SKM-1 treated with dmso at 0.1 percent for 144 hours (cell line): ENCODE measurements at regions not wholly inside any gene's neighbourhood (a gene's known extent, or its start where the extent isn't known, plus 50 kb on each side); places are given as distances from the start of the nearest gene placed in this dataset.
A peak's percentile ranks its signal among the peaks of the same experiment; 100 is the strongest.
"Not testable (repeated sequence)": the region's sequence is repeated elsewhere in the genome, so short reads cannot be mapped to it uniquely, and the experiment has no call there.

Source experiments
- DNase-seq: peaks from one replicate; lab custom pipeline; 2025; ENCODE audit not compliant: unreplicated experiment; lab: John Stamatoyannopoulos, UW

DNA sequence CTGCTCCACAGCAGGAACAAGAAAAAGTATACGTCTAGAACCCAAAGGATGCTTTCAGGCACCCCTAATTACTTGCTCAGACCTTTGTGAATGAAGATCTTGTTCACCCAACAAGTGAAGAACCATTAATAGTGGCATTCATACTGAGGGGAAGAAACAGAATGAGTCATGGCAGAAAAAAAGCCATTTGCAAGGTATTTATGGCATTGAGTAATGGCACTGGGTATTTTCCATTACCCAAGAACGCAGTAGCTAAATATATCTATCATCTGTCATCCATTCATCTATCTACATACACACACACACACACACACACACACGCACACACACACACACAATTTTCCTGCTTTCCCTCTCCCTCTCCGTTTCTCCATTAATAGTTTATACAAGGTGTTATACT is 56.4 kb upstream of the XIRP2 start:
- DNase-seq: no peak

- no peak for DNase-seq
Measured at GRCh38 chr2:166825914-166826313, 62.4 kb upstream of the XIRP2 start.

- no peak for DNase-seq
Measured at GRCh38 chr2:166814335-166814734, 73.9 kb upstream of the XIRP2 start.

- no peak for DNase-seq
Measured at GRCh38 chr2:166812166-166812891, 76.0 kb upstream of the XIRP2 start.

- no peak for DNase-seq
Measured at GRCh38 chr2:166805753-166806152, 82.5 kb upstream of the XIRP2 start.

DNA sequence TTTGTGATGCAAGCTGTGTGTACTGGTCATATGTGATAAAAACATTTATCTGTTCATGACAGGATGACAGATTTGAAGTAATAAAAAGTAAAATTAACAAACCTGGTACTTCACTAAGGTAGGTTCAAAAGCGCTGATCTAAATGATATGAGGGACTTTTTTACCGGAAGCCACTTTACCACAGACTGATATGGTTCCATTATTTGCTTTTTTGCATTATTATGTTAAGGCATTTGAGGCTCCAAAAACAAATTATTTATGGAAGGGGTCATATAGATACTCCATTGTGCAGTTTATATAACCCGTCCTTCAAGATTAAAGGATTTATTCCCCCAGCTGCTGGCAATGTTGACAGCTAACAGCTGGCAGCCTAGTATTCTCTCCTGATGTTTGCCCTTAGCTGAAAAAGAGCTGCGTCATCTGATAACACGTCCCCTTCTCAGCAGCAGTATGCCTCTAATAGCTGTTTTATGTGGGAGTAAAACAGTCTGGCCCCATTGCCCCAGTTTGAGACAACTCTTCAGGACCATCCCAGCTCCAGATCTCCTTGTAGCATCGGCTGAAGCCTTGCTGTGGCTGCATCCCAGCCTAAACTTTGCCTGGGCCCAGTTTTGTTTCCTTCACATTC is 84.8 kb upstream of the XIRP2 start:
- no peak for DNase-seq

GRCh38 chr2:166802475-166802874 is 85.8 kb upstream of the XIRP2 start:
- DNase-seq: no peak

DNA sequence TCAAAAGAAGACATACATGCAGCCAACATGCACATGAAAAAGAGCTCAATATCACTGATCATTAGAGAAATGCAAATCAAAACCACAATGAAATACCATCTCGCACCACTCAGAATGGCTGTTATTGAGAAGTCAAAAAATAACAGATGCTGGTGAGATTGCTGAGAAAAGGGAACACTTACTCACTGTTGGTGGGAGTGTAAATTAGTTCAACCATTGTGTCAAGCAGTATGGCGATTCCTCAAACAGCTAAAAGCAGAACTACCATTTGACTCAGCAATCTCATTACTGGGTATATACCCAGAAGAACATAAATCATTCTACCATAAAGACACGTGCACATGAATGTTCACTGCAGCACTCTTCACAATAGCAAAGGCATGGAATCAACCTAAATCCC is 95.5 kb upstream of the XIRP2 start:
- DNase-seq: peak; percentile 46

- DNase-seq: no peak
Measured at GRCh38 chr2:166786707-166787106, 101.6 kb upstream of the XIRP2 start.

GRCh38 chr2:166784296-166784946 is 103.9 kb upstream of the XIRP2 start:
- DNase-seq: no peak

- no peak for DNase-seq
Measured at GRCh38 chr2:166775176-166775575, 113.1 kb upstream of the XIRP2 start.

- no peak for DNase-seq
Measured at GRCh38 chr2:166773308-166773949, 114.9 kb upstream of the XIRP2 start.

DNA sequence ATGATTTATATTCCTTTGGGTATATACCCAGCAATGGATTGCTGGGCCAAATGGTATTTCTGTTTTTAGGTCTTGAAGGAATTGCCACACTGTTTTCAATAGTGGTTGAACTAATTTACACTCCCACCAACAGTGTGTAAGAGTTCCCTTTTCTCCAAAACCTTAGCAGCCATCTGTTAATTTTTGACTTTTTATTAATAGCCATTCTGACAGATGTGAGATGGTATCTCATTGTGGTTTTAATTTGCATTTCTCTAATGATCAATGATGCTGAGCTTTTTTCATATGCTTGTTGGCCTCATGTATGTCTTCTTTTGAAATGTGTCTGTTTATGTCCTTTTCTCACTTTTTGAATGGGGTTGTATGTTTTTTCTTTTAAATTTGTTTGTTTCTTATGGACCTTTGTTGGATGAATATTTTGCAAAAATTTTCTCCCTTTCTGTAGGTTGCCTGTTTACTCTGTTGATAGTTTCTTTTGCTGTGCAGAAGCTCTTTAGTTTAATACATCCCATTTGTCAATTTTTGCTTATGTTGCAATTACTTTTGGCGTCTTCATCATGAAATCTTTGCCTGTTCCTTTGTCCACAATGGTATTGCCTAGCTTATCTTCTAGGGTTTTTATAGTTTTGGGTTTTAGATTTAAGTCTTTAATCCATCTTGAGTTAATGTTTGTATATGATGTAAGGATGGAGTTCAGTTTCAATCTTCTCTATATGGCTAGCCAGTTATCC is 119.7 kb upstream of the XIRP2 start:
- DNase-seq: no peak

GRCh38 chr2:166766769-166767322 is 121.4 kb upstream of the XIRP2 start:
- DNase-seq: not testable (repeated sequence)

- no peak for DNase-seq
Measured at GRCh38 chr2:166766220-166766619, 122.1 kb upstream of the XIRP2 start.

GRCh38 chr2:166765141-166765540 is 123.1 kb upstream of the XIRP2 start:
- no peak for DNase-seq

- no peak for DNase-seq
Measured at GRCh38 chr2:166764702-166765101, 123.6 kb upstream of the XIRP2 start.

GRCh38 chr2:166764216-166764615 is 124.1 kb upstream of the XIRP2 start:
- DNase-seq: no peak

- no peak for DNase-seq
Measured at GRCh38 chr2:166762746-166763145, 125.5 kb upstream of the XIRP2 start.

DNA sequence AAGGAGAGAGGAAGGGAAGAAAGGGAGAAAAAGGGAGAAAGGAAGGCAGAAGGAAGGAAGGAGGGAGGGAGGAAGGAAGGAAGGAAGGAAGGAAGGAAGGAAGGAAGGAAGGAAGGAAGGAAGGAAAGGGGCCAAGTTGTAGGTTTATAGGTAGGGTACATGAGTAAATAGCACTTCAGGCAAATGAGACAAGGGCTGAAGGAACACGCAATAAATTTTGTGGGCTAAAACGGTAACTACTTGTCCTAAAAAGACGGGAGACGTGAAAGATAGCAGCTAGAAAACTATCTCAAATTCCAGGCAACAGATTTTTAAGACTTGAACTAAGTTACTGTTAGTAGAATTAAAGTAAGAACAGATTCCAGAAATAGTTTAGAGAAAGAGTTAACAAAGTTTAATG is 129.3 kb upstream of the XIRP2 start:
- DNase-seq: no peak

DNA sequence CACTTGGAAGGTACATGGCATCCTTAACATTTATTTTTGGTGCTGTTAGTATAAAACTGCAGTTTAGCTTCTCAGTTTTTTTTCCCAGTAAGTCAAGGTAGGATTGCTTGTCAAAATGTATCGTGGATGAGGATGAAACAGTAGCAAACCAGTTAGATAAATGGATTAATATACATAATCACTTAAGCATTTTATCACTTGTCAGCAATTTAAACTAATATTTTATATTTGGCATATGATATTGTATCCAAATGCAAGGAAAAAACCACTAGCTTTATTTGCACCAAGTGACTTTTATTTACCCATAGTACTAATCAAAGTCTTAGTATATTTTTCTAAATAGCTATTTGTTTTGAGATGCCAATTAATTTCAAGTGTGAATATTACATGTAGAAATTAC is 137.7 kb upstream of the XIRP2 start:
- no peak for DNase-seq
